Endodermal cell (in vitro differentiated cells): ENCODE measurements at regions not wholly inside any gene's neighbourhood (a gene's known extent, or its start where the extent isn't known, plus 50 kb on each side); places are given as distances from the start of the nearest gene placed in this dataset.
A peak's percentile ranks its signal among the peaks of the same experiment; 100 is the strongest.
"Not testable (repeated sequence)": the region's sequence is repeated elsewhere in the genome, so short reads cannot be mapped to it uniquely, and the experiment has no call there.

Experiments used
- DNase-seq: peaks from one replicate; pipeline ENCODE4 v3.0.0-alpha.2; 2017
- H3K27ac ChIP-seq: 2 replicates; pipeline ENCODE4 v1.5.1; 2013; ENCODE audit warnings: mild to moderate bottlenecking, low read depth, low read length, moderate library complexity
- H3K27me3 ChIP-seq: 2 replicates; pipeline ENCODE4 v1.6.1; 2013; ENCODE audit warnings: mild to moderate bottlenecking, low read length, moderate library complexity; ENCODE audit not compliant: insufficient read depth, control insufficient read depth, poor library complexity, severe bottlenecking
- H3K36me3 ChIP-seq: 2 replicates; pipeline ENCODE4 v1.7.0; 2013; ENCODE audit warnings: mild to moderate bottlenecking, low read length, moderate library complexity; ENCODE audit not compliant: control insufficient read depth, insufficient read depth
- H3K4me1 ChIP-seq: one replicate; pipeline ENCODE4 v1.7.0; 2013; ENCODE audit warnings: low read length; ENCODE audit not compliant: control insufficient read depth, insufficient read depth
- H3K4me3 ChIP-seq: 2 replicates; pipeline ENCODE4 v1.5.1; 2013; ENCODE audit warnings: mild to moderate bottlenecking, low read length, moderate library complexity
- H3K9ac ChIP-seq: 2 replicates; pipeline ENCODE4 v1.6.1; 2013; ENCODE audit warnings: mild to moderate bottlenecking, low read length, moderate library complexity; ENCODE audit not compliant: poor library complexity, severe bottlenecking; ENCODE audit errors: extremely low read depth
- H3K9me3 ChIP-seq: 2 replicates; pipeline ENCODE4 v1.6.1; 2013; ENCODE audit warnings: mild to moderate bottlenecking, low read length, moderate library complexity; ENCODE audit not compliant: control insufficient read depth
- H3K27ac Mint-ChIP-seq: 2 replicates; pipeline ENCODE4 v1.8.0; 2020; ENCODE audit warnings: mixed read lengths
- H3K27me3 Mint-ChIP-seq: 2 replicates; pipeline ENCODE4 v1.8.0; 2021; ENCODE audit warnings: mild to moderate bottlenecking, mixed read lengths; ENCODE audit not compliant: insufficient read depth
- H3K36me3 Mint-ChIP-seq: 2 replicates; pipeline ENCODE4 v1.8.0; 2020; ENCODE audit warnings: low read depth, mixed read lengths
- H3K4me1 Mint-ChIP-seq: 2 replicates; pipeline ENCODE4 v1.8.0; 2020; ENCODE audit warnings: mixed read lengths
- H3K4me3 Mint-ChIP-seq: 2 replicates; pipeline ENCODE4 v1.8.0; 2020; ENCODE audit warnings: mild to moderate bottlenecking, moderate library complexity, mixed read lengths
- H3K9me3 Mint-ChIP-seq: 2 replicates; pipeline ENCODE4 v1.8.0; 2020; ENCODE audit warnings: mild to moderate bottlenecking, mixed read lengths
- WGBS, 2 experiments: methylation state at CpG; one replicate each; pipeline versions ENCODE4 v1.1.5 to v1.1.7; 2013; ENCODE audit warnings: missing lambda C conversion rate in 2 of 2, mixed read lengths in 1 of 2; ENCODE audit not compliant: insufficient coverage in 1 of 2, insufficient read length in 1 of 2; 5-methylcytosine and 5-hydroxymethylcytosine counted together
- TF ChIP-seq, protein P1 (sequence below): fragments of 200-600 bp; sonication (generic); conservative IDR thresholded peaks from 2 replicates; pipeline ENCODE4 v1.5.0; 2021; ENCODE audit warnings: antibody characterized with exemption, mild to moderate bottlenecking

DNA sequence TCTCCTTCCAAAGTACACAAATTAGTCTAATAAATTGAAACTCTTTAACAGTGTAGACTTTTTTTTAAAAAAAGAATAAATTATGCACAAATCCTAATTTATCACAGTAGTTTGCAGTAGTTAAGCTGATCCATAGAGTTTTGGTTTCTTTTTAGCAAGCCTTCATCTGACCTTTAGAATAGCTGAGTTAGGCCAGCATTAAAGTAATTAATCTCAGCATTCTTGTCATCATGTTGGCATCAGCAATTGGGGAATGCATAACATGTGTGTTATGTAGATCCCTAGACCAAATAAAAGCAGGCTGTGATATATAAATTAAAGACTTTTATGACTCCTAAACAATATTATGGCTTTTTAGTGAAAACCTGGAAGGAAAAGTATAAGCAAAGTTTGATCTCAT is 426.5 kb upstream of the PABPC4L start:
- Histone ChIP-seq H3K36me3 (no peaks in the 10 kb centered on the region), H3K4me1 (no peaks in the 10 kb centered on the region), H3K9ac (no peak overlapping the region), H3K27ac (no peak overlapping the region), H3K27me3 (no peaks in the 10 kb centered on the region), H3K4me3 (no peak overlapping the region), H3K9me3 (no peaks in the 10 kb centered on the region)
- Mint-ChIP-seq H3K4me3 (no peak overlapping the region), H3K36me3 (no peaks in the 10 kb centered on the region), H3K4me1 (peaks cover 14% of the 10 kb centered on the region), H3K9me3 (peaks cover 3% of the 10 kb centered on the region), H3K27me3 (no peaks in the 10 kb centered on the region), H3K27ac (no peak overlapping the region)
- TF ChIP-seq, protein P1, sequence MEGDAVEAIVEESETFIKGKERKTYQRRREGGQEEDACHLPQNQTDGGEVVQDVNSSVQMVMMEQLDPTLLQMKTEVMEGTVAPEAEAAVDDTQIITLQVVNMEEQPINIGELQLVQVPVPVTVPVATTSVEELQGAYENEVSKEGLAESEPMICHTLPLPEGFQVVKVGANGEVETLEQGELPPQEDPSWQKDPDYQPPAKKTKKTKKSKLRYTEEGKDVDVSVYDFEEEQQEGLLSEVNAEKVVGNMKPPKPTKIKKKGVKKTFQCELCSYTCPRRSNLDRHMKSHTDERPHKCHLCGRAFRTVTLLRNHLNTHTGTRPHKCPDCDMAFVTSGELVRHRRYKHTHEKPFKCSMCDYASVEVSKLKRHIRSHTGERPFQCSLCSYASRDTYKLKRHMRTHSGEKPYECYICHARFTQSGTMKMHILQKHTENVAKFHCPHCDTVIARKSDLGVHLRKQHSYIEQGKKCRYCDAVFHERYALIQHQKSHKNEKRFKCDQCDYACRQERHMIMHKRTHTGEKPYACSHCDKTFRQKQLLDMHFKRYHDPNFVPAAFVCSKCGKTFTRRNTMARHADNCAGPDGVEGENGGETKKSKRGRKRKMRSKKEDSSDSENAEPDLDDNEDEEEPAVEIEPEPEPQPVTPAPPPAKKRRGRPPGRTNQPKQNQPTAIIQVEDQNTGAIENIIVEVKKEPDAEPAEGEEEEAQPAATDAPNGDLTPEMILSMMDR = no peak
- DNase-seq = no peak

DNA sequence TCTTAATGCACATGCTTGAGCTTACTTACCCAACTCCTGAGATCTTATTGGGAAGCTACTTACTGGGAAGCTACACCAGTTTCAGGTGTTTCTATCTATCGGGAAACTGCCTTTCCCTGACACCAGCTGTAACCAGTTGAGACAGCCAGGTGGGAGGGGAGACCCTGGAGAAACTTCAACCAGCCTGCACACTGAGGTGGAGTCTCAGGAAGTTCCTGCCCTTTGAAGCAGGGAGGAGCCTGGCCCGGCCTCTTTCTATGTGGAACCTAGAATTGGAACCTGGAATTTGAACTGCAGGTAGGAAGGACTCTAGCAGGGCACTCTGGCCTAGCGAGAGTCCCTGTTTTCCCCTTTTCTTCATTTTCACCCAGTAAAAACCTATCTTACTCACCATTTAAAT is 425.8 kb upstream of the PABPC4L start:
- H3K9me3 ChIP-seq = no peaks in the 10 kb centered on the region
- no peaks in the 10 kb centered on the region for H3K36me3 ChIP-seq
- 93 to 94% methylated on average over 3 of the region's 3 CpGs for WGBS, 2 experiments
- Mint-ChIP-seq H3K27ac (peak overlapping the region; percentile 64), H3K4me1 (peaks cover 19% of the 10 kb centered on the region), H3K4me3 (no peak overlapping the region), H3K27me3 (no peaks in the 10 kb centered on the region), H3K36me3 (no peaks in the 10 kb centered on the region), H3K9me3 (peaks cover 3% of the 10 kb centered on the region)
- DNase-seq = peak; percentile 48
- no peak overlapping the region for H3K4me3 ChIP-seq
- H3K4me1 ChIP-seq = no peaks in the 10 kb centered on the region
- TF ChIP-seq, protein P1 = no peak
- H3K9ac ChIP-seq = no peak overlapping the region
- no peak overlapping the region for H3K27ac ChIP-seq
- H3K27me3 ChIP-seq = no peaks in the 10 kb centered on the region

DNA sequence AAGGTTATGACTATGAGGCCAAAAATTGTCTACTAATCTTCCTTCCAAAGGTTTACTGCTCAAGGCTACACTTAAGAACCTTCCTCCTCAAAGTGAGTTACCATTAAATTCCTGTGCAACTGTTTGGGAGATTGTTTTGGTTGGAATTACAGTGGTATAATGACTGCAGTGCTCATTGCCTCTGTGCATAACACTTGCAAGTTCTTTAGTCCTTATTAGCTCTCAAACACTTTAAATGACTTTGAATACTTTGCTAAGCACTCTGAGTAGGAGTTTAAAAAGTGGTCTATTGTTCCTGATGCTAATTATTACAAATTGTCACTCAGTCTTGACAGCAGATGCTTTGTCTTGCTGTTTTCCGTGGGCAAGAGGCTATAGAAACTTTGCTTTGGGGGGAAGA is 422.8 kb upstream of the PABPC4L start:
- H3K4me1 ChIP-seq = no peaks in the 10 kb centered on the region
- no peak for DNase-seq
- TF ChIP-seq, protein P1 = no peak
- no peak overlapping the region for H3K9ac ChIP-seq
- H3K27me3 ChIP-seq = no peaks in the 10 kb centered on the region
- H3K27ac ChIP-seq = no peak overlapping the region
- no peaks in the 10 kb centered on the region for H3K36me3 ChIP-seq
- Mint-ChIP-seq H3K4me1 (peaks cover 21% of the 10 kb centered on the region), H3K27me3 (no peaks in the 10 kb centered on the region), H3K4me3 (no peak overlapping the region), H3K27ac (peak overlapping the region; percentile 79), H3K9me3 (no peaks in the 10 kb centered on the region), H3K36me3 (no peaks in the 10 kb centered on the region)
- no peak overlapping the region for H3K4me3 ChIP-seq
- H3K9me3 ChIP-seq = no peaks in the 10 kb centered on the region
- WGBS, 2 experiments = 0 to 24% methylated on average over 1 of the region's 1 CpG

DNA sequence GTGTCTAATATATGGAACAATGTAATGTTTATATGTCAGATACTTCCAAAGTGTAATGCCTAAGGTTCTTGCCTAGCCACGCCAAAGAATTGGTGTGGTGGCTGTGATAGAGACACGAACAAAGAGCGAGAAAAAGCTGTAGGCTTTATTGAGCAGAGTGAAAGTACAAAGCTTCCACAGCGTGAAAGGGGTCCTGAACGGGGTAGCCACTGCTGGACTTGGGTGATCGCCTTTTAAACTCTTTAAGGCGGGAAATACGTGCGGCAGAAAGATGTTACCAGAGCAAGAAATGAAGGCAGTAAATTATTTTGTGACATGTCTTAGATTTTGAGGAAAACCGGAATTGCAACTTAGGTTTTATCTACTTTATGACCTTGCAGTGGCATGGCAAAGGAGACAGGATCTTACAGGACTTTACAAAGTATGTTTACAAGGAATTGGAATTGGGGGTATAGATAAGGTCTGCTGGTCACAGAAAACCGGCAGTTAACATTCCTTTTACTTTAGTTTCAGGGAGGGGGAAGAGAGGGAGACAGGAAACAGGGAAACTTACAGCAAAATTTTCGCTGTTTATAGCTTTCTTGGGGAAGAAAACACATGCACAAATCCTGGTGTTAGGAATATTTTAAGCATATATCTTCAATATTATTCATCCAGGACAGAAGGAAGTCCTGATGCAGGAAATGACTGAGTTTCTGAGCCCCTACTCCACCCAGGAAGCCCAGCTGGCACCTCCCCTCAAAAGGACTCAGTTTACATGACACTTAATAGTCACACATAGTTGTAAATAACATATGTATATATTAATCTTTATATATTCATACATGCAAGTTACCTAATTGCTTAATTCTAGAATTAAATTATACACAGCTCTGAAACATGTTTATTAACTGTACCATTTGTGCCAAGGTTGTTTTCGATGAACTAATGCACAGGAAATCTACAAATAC is 421.3 kb upstream of the PABPC4L start:
- H3K9me3 ChIP-seq, H3K27ac ChIP-seq, DNase-seq, H3K4me1 ChIP-seq, H3K9me3 Mint-ChIP-seq, H3K4me3 Mint-ChIP-seq, H3K27me3 ChIP-seq, H3K36me3 ChIP-seq, H3K36me3 Mint-ChIP-seq, H3K4me3 ChIP-seq, H3K27me3 Mint-ChIP-seq, H3K9ac ChIP-seq: not testable (repeated sequence)
- WGBS, 2 experiments = 89 to 96% methylated on average over 10 to 13 of the region's 13 CpGs
- peak overlapping the region; percentile 85 for H3K27ac Mint-ChIP-seq
- peaks cover 21% of the 10 kb centered on the region for H3K4me1 Mint-ChIP-seq
